NCI-H1694 treated with DMSO at 0.1 percent for 48 hours (cell line): ENCODE measurements at regions not wholly inside any gene's neighbourhood (a gene's known extent, or its start where the extent isn't known, plus 50 kb on each side); places are given as distances from the start of the nearest gene placed in this dataset.

Source experiments
- DNase-seq: peaks from one replicate; lab custom pipeline; 2025; lab: John Stamatoyannopoulos, UW

- no peak for DNase-seq
These were observed 575.2 kb upstream of the JAG1 start for GRCh38 chr20:11248687-11249638.

DNA sequence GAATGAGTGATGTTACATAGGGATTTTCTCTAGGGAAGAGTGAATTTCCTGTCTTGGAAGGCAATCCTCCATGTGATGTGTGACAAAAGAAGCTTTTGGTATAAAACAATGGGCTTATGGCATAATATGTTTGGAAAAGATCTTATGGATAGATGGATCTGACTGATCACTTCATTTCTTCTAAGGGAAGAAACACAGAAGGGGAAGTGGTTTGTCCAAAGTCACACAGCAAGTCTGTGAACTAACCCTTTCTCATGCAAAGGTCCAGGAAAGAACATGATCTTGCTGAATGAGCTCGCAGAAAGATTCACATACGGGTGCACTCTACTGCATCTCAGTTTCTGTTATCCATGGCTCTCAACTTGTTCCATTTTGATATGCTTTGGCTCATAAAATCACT, 575.9 kb upstream of the JAG1 start:
- DNase-seq, result no peak

- no peak for DNase-seq
These were observed 578.6 kb upstream of the JAG1 start for GRCh38 chr20:11252447-11252846.

DNA sequence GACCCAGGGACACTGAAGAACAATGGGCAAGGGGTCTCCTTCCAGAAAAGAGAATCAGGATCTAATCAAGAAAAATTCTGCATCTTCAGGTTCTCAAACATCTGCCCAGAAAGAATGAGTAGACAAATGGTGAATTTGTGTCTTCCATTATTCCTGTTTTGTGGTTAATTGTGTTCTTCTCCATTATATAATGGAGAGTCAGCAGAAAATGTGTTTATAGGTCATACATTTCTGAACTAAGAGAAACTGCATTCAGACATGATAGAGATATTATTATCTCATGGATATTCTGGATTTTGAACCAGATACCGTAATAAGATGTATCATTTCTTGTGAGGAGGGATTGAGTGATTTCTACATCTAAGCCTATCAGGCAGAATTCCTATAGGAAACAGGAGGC, 581.7 kb upstream of the JAG1 start:
- no peak for DNase-seq

DNA sequence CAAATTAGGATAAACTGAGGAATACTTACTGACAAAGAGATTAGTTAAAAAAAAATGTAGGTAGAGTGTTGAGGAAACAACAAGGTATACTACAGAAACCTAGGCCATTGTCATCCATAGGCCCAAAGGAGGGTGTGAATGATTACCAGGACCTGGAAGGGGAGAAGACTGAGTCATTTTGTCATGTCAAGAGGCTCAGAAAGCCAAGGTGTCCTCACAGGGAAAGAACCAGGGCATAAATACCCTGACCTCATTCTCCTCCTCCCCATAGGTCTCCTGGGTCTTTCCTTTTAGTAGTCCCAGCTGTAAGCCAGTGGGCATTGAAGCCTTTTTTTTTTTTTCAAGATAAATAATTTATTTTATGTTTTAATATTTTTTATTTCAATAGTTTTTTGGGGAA, 582.1 kb upstream of the JAG1 start:
- no peak for DNase-seq

- DNase-seq, result no peak
These were observed 586.8 kb upstream of the JAG1 start for GRCh38 chr20:11260611-11261010.

DNA sequence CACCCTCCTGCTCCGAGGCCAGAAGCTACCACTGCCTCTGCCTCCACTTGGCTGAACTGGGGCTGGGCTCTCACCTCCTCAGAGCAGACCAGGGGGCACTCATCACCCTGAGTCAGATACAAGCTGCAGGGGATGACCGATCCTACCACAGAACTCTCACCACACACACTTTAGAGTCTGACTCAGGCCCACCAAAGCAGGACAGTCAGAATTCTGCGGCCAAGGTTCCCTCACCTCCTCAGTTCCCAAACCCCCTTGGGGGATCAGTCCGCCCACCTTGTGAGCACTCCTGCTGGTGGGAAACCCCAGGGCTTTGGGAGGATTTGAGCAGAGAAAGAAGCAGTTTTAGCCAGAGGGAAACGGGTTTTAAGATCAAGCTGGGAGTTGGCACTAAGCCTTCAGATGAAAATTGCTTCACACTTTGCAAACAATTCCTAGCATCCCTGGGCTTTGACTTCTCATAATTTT, 587.8 kb upstream of the JAG1 start:
- no peak for DNase-seq

GRCh38 chr20:11266571-11266970, 592.8 kb upstream of the JAG1 start:
- no peak for DNase-seq

DNA sequence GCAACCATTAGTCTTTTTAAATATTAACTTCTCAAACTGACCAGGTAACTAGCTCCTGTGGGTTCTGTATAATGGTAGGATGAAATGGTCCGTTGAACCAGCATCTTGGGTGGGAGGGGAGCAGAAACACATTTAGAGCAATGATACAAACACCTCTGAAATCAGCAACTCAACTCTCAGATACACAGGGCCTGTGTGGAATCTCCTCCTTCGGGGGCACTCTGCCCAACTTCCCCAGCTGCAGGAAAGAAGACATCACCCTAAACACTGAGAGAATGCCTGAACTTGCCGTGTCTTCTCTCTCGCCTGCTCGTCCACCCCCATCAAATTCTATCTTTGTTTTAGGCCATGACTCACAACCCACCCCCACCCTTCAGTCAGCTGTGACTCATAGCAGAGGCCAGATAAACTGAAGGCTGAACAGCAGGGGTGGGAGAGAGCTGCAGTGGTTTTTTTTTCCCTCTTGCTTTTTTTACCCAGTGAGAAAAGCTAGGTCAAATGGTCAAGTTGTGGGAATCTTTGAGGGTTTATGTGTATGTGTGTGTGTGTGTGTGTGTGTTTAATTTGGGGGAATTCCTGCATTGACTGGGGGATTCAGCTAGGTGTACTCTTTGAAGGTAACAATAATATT, 593.4 kb upstream of the JAG1 start:
- no peak for DNase-seq

GRCh38 chr20:11267762-11268335, 594.0 kb upstream of the JAG1 start:
- DNase-seq, result no peak

- no peak for DNase-seq
These were observed 596.8 kb upstream of the JAG1 start for GRCh38 chr20:11270566-11270965.

DNA sequence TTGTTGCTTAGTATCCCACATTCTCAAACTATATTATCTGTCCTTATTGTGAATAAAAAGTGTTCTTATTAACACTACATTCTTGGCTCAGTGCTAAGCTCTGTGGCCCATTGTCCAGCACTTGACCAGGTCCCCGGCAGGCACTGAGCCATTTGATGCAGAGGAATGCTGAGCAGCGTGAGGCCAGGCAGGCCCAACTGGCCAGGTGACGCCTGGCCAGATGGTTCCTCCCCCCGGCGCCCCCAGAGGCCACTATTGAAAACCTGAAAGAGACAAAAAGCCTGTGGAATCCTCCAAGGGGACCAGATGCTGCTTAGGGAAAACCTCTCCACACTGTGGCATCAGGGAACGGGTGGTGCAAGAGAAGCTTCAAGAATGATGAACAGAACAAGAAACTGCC, 597.5 kb upstream of the JAG1 start:
- DNase-seq, result no peak

DNA sequence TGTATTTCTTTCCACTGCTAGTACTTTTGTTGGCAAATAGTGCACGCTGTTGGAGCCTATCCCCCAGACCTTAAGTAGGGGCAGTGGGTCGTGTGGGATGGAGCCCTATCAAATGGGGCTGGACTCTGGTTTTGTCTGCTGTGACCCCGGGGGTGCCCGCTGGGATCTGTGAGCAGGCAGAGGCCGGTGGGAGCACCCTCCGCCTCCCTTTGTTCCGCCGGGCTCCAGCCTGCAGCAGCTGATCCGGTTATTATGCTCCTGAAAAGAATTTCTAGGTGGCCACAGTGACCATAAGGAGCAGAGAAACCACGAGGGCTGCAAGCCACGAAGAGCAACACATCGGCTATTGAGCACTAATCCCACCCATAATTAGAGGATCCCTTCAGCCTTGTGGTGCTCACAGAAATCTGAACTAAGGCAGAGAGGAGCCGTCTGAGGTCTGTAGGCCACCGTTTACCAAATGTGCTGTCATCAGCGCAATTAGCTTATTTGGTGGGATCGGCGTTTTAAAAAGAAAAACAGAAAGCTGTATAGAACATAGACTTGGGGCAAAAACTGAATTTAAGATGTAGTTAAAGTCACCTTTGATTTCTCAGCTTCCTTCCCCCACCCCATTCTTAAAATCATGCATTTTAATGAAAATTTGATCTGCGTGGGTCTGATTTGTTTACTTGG, 598.3 kb upstream of the JAG1 start:
- DNase-seq, result no peak

- DNase-seq, result peak; percentile 62
These were observed 600.4 kb upstream of the JAG1 start for GRCh38 chr20:11274141-11274594.

GRCh38 chr20:11275740-11276139, 601.9 kb upstream of the JAG1 start:
- DNase-seq, result no peak

- DNase-seq, result no peak
These were observed 603.4 kb upstream of the JAG1 start for GRCh38 chr20:11277170-11277569.

DNA sequence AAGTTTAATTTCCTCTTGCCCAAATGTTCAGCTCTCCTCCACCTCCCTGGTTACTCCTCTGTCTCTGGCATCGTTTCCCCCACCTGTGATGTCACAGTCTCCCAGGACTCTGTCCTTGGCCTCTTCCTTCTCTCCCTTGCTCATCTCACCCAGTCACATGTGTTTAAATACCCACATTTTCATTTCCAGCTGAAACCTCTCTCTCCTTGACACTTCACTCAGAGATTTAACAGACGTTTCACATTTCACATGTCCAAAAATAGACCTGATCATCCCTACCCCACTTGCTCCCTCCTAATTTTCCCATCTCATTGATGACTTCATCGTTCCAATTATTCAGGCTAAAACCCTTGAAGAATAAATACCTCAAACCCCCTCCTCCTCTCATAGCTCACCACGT, 604.1 kb upstream of the JAG1 start:
- no peak for DNase-seq

DNA sequence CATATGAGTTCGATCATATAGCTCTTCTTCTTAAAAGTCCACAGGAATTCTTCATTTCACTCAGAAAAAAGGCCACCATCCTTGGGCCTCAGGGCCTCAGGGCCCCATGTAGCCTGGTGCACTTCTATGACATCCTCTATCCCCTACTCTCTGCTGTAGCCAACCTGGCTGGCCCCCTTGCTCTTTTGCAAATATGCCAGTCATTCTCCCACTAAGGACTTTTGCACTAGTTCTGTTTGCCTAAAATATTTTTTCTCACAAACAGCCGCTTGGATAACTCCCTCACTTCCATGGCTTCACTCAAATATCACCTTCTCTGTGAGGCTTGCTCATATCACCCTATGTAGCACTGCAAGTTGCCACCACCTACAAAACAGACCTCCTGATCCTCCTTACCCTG, 604.7 kb upstream of the JAG1 start:
- no peak for DNase-seq

DNA sequence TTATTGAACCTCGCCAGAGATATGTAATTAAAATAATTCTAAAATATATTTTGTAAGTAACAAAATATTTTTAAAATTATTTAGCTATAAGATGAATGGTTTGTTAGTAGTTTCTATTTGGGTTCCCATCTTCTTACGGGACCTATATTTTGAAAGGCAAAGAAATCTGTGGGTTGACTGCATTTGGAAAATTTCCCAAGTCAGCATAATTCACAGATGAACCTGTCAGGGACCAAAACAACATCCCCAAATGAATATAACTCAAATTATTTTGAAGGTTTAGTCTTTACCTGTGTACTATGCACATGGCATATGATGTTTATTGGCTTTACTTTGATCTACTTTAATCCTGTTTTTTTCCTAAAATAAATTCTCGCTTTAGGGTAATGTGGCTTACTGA, 607.4 kb upstream of the JAG1 start:
- no peak for DNase-seq

- no peak for DNase-seq
These were observed 608.0 kb upstream of the JAG1 start for GRCh38 chr20:11281768-11282167.

- DNase-seq, result no peak
These were observed 613.3 kb upstream of the JAG1 start for GRCh38 chr20:11287126-11287525.

DNA sequence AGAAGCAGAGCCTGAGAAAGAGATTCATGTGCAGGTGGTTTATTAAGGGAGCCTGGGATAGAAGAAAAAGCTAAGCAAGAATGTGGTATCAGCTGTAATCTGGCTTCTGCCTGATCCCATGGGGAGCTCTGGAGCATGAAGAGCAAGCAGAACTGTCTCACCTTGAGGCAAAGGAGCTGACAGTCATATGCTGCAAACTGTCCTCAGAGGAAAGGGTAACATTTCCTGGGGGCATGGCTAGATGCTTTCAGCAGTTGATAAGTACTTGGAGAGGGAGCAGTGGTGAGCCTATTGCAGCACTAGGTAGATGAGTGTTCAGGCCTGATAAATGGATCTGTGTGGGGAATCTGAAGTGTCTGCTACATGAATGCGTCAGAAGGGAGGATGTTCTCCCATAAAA, 621.5 kb upstream of the BTBD3 start:
- no peak for DNase-seq
